ENCODE measurements at regions not wholly inside any gene's neighbourhood (a gene's known extent, or its start where the extent isn't known, plus 50 kb on each side); places are given as distances from the start of the nearest gene placed in this dataset.

DNA sequence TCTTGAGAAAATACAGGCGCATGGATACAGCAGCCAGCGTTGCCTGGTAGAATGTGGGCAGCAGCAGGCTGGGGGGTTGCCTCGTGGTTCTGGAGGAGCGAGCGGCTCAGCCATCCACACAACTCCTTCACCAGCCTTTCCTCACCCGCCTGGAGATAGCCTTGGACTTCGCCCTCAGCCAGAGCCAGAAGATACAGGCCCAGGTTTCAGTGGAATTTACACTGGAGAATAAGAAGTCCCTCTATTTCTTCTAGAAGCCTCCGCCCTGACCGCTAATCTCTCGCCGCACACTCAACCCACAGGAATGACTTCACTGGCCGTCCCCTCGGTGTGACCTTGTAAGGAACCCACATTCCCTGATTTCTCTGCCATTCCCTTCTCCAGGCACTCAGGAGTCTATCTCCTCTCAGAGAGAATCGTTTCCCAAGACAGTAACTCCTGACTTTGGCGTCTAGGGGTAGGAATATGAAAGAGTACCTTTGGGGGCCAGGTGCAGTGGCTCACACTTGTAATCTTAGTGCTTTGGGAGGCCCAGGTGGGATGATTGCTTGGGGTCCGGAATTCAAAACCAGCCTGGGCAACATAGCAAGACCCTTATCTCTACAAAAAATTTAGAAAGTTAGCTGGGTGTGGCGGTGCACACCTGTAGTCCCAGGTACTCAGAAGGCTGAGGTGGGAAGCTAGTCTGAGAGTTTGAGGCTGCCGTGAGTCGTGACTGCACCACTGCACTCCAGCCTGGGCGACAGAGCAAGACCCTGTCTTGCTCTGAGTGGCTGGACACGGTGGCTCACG lies 52.0 kb upstream of the ECHDC3 start:
- TF ChIP-seq, protein P1, sequence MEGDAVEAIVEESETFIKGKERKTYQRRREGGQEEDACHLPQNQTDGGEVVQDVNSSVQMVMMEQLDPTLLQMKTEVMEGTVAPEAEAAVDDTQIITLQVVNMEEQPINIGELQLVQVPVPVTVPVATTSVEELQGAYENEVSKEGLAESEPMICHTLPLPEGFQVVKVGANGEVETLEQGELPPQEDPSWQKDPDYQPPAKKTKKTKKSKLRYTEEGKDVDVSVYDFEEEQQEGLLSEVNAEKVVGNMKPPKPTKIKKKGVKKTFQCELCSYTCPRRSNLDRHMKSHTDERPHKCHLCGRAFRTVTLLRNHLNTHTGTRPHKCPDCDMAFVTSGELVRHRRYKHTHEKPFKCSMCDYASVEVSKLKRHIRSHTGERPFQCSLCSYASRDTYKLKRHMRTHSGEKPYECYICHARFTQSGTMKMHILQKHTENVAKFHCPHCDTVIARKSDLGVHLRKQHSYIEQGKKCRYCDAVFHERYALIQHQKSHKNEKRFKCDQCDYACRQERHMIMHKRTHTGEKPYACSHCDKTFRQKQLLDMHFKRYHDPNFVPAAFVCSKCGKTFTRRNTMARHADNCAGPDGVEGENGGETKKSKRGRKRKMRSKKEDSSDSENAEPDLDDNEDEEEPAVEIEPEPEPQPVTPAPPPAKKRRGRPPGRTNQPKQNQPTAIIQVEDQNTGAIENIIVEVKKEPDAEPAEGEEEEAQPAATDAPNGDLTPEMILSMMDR (IDR thresholded peaks at IDR 0.05) = no peak
- TF ChIP-seq EZH2phosphoT487 (IDR thresholded peaks at IDR 0.05) (no peak), EZH2 (IDR thresholded peaks at IDR 0.05) (no peak)

Data from neural progenitor cell (in vitro differentiated cells).